CD8-positive, alpha-beta memory T cell (primary cell): ENCODE measurements at regions not wholly inside any gene's neighbourhood (a gene's known extent, or its start where the extent isn't known, plus 50 kb on each side); places are given as distances from the start of the nearest gene placed in this dataset.

Source experiments
- CTCF ChIA-PET: fragments of 350-600 bp; sonication (Branson Sonifier 250); formaldehyde crosslinking; loops from one replicate; lab custom pipeline; 2021; ENCODE audit warnings: antibody characterized with exemption; lab: Charles Lee
- POLR2A ChIA-PET: fragments of 350-600 bp; sonication (Branson Sonifier 250); formaldehyde crosslinking; loops from one replicate; lab custom pipeline; 2021; ENCODE audit warnings: antibody characterized with exemption; lab: Charles Lee
- DNase-seq, 5 donors: peaks; one replicate each; pipeline versions ENCODE4 v3.0.0 to v3.0.0-alpha.2; 2020 to 2022; ENCODE audit warnings: mixed read lengths in 1 of 5
- H3K27ac ChIP-seq: one replicate; pipeline ENCODE4 v1.7.0; 2013; ENCODE audit warnings: low read depth, mild to moderate bottlenecking, low read length, moderate library complexity
- H3K27me3 ChIP-seq: 2 replicates; pipeline ENCODE4 v1.7.0; 2013; ENCODE audit warnings: low read length, mild to moderate bottlenecking; ENCODE audit not compliant: insufficient read depth, poor library complexity, severe bottlenecking
- H3K36me3 ChIP-seq: 2 replicates; pipeline ENCODE4 v1.7.0; 2013; ENCODE audit warnings: mild to moderate bottlenecking, low read length, moderate library complexity; ENCODE audit not compliant: insufficient read depth
- H3K4me1 ChIP-seq: 2 replicates; pipeline ENCODE4 v1.7.0; 2013; ENCODE audit warnings: mild to moderate bottlenecking, low read length, moderate library complexity; ENCODE audit not compliant: insufficient read depth
- H3K4me3 ChIP-seq: 2 replicates; pipeline ENCODE4 v1.7.0; 2013; ENCODE audit warnings: mild to moderate bottlenecking, low read length
- H3K9me3 ChIP-seq: 2 replicates; pipeline ENCODE4 v1.7.0; 2013; ENCODE audit warnings: mild to moderate bottlenecking, low read length
- H3K27ac Mint-ChIP-seq, 8 donors: one replicate each; pipeline ENCODE4 v1.8.0; 2020 to 2021; ENCODE audit warnings: mixed read lengths in 8 of 8, mild to moderate bottlenecking in 6 of 8, inconsistent platforms in 3 of 8, moderate library complexity in 3 of 8
- H3K27me3 Mint-ChIP-seq, 2 donors: one replicate each; pipeline ENCODE4 v1.8.0; 2020 to 2021; ENCODE audit warnings: mixed read lengths in 2 of 2, mild to moderate bottlenecking in 1 of 2, moderate library complexity in 1 of 2
- H3K36me3 Mint-ChIP-seq, 3 donors: one replicate each; pipeline ENCODE4 v1.8.0; 2020 to 2021; ENCODE audit warnings: mixed read lengths in 3 of 3, inconsistent platforms in 1 of 3, mild to moderate bottlenecking in 1 of 3
- H3K4me1 Mint-ChIP-seq, 3 donors: one replicate each; pipeline ENCODE4 v1.8.0; 2020 to 2021; ENCODE audit warnings: mixed read lengths in 3 of 3, inconsistent platforms in 1 of 3, mild to moderate bottlenecking in 1 of 3
- H3K4me3 Mint-ChIP-seq, 7 donors: one replicate each; pipeline ENCODE4 v1.8.0; 2020 to 2021; ENCODE audit warnings: mixed read lengths in 7 of 7, mild to moderate bottlenecking in 6 of 7, moderate library complexity in 4 of 7, inconsistent platforms in 2 of 7
- H3K9me3 Mint-ChIP-seq, 5 donors: one replicate each; pipeline ENCODE4 v1.8.0; 2020 to 2022; ENCODE audit warnings: mixed read lengths in 5 of 5, mild to moderate bottlenecking in 3 of 5, moderate library complexity in 2 of 5, inconsistent platforms in 1 of 5

DNA sequence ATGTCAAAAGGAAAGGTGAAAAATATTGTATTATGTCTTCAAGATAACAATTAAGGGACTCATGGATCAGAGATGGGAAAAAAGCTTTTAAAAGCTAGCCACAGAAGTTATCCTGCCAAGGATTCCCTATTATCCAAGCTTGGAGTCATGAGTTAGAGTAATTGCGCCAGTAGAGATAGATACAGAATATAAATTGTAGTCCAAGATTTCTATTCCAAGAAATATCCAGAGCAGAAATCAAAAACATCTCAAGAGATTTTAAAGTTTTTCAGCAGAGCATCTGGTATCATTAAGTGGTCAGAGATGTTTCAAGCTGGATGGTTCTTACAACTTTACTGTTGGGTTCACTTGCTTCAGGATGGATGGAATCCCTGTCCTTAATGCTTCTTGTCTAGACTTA, 186.7 kb downstream of the PCDH18 start:
- no peaks in the 10 kb centered on the region for H3K36me3 Mint-ChIP-seq
- H3K27me3 Mint-ChIP-seq: no peaks in the 10 kb centered on the region
- H3K4me1 Mint-ChIP-seq: no peaks in the 10 kb centered on the region
- Histone ChIP-seq H3K4me1 (no peaks in the 10 kb centered on the region), H3K27ac (no peak overlapping the region), H3K4me3 (no peak overlapping the region), H3K27me3 (no peaks in the 10 kb centered on the region), H3K9me3 (no peaks in the 10 kb centered on the region), H3K36me3 (no peaks in the 10 kb centered on the region)
- POLR2A ChIA-PET: no interaction called here
- peaks cover 2 to 21% (median 5%) of the 10 kb centered on the region in 5 donors for H3K9me3 Mint-ChIP-seq
- no peak overlapping the region for H3K27ac Mint-ChIP-seq
- CTCF ChIA-PET: no interaction called here
- H3K4me3 Mint-ChIP-seq: no peak overlapping the region
- no peak for DNase-seq

DNA sequence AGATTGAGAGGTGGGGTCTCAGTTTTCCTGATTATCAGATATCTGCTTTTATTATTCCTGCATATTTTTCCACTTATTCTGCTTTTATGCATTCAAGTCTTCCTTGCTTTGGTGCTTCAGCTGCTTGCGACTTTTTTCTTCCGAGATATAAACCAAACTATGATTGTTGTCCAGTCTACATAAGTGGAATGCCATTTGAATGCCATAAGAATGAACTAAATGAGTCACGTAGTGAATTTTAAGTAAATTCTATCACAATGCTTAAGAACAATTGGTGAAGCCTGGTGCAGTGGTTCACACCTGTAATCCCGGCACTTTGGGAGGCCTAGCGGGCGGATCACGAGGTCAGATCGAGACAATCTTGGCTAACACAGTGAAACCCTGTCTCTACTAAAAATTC, 189.1 kb downstream of the PCDH18 start:
- H3K36me3 Mint-ChIP-seq: no peaks in the 10 kb centered on the region
- Histone ChIP-seq H3K4me1 (no peaks in the 10 kb centered on the region), H3K36me3 (no peaks in the 10 kb centered on the region), H3K27me3 (no peaks in the 10 kb centered on the region), H3K4me3 (no peak overlapping the region), H3K27ac (no peak overlapping the region), H3K9me3 (no peaks in the 10 kb centered on the region)
- ChIA-PET POLR2A (no interaction called here), CTCF (no interaction called here)
- no peaks in the 10 kb centered on the region for H3K27me3 Mint-ChIP-seq
- H3K9me3 Mint-ChIP-seq: peaks cover 0 to 20% (median 4%) of the 10 kb centered on the region in 5 donors
- DNase-seq: no peak
- H3K4me1 Mint-ChIP-seq: no peaks in the 10 kb centered on the region
- no peak overlapping the region for H3K4me3 Mint-ChIP-seq
- H3K27ac Mint-ChIP-seq: no peak overlapping the region

DNA sequence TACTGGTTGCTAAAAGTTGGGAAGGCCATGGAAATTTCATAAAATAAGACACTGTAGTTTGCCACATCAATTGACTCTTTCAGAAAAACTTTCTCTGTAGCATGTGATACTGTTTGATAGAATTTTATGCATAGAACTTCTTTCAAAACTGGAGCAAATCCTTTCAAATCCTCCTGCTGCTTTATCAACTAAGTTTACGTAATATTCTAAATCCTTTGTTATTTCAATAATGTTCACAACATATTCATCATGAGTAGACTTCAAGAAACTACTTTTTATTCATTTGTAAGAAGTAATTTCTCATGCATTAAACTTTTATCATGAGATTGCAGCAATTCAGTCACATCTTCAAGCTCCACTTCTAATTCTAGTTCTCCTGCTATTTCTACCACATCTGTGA, 199.3 kb downstream of the PCDH18 start:
- H3K27ac ChIP-seq: no peak overlapping the region
- no peak overlapping the region for H3K27ac Mint-ChIP-seq
- no peaks in the 10 kb centered on the region for H3K36me3 ChIP-seq
- H3K27me3 ChIP-seq: no peaks in the 10 kb centered on the region
- POLR2A ChIA-PET: no interaction called here
- H3K4me1 ChIP-seq: no peaks in the 10 kb centered on the region
- peaks cover 2 to 22% (median 10%) of the 10 kb centered on the region in 5 donors for H3K9me3 Mint-ChIP-seq
- H3K9me3 ChIP-seq: no peaks in the 10 kb centered on the region
- no peaks in the 10 kb centered on the region for H3K27me3 Mint-ChIP-seq
- no peaks in the 10 kb centered on the region for H3K36me3 Mint-ChIP-seq
- H3K4me1 Mint-ChIP-seq: no peaks in the 10 kb centered on the region
- CTCF ChIA-PET: no interaction called here
- no peak for DNase-seq
- no peak overlapping the region for H3K4me3 Mint-ChIP-seq
- no peak overlapping the region for H3K4me3 ChIP-seq

DNA sequence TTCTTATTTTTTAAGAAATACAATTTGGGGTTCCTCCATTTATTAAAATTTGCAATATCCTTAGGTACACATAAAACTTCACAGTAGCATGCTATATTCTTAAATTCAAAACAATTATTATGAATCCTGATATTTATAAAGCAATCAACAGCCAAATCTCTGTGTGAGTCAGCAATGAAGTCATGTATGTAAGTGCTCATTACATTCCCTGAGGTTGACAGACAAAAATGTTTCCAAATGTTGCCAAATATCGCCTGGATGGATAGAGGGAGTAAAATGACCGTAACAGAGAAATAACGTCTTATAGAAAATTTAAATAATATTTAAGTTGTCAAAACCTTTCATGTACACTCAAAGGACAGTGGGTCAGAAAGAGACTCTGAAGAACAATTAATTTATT, 220.0 kb downstream of the PCDH18 start:
- ChIA-PET CTCF (no interaction called here), POLR2A (no interaction called here)

DNA sequence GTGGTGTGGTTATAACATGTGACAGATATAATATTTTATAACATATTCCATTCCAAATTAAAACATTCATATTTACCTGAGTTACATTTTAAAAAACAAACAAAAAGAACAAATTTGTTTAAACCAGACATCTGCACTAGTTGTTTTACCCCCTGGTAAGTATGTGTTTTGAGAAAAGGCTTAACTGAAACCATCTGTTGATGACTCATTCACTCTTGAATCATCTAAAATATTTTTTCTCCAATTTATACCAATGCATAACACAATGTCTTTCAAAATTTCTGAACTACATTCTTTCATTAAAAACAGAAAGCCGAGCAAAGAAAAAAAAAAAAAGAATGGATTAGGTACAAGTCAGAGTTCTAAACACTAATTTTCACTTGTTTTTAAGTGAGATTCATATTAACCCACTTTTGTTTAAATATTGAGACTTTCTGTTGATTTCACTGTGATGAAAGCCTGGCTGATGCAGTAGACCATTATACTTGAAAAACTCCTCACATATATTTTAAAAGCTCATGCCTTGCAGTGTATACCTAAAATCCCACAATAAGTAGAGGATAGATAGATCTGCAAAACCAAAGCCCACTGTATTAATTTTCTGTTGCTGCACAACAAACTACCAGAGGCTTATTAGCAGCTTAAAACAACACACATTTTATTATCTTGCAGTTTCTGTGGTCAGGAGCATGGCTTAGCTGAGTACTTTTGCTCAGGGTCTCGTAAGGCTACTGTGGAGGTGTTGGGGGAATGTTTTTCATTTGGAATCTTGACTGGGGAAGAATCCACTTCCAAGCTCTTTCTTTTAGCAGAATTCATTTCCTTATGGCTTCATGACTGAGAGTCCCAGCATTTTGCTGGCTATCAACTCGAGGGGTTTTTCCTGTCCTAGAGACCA, 221.5 kb downstream of the PCDH18 start:
- H3K27ac ChIP-seq: no peak overlapping the region
- no peaks in the 10 kb centered on the region for H3K4me1 Mint-ChIP-seq
- no peaks in the 10 kb centered on the region for H3K36me3 Mint-ChIP-seq
- no peaks in the 10 kb centered on the region for H3K9me3 ChIP-seq
- no peaks in the 10 kb centered on the region for H3K4me1 ChIP-seq
- peaks cover 0 to 16% (median 9%) of the 10 kb centered on the region in 5 donors for H3K9me3 Mint-ChIP-seq
- no peak overlapping the region for H3K4me3 Mint-ChIP-seq
- POLR2A ChIA-PET: no interaction called here
- H3K36me3 ChIP-seq: no peaks in the 10 kb centered on the region
- no peaks in the 10 kb centered on the region for H3K27me3 ChIP-seq
- DNase-seq: no peak
- H3K27me3 Mint-ChIP-seq: no peaks in the 10 kb centered on the region
- no peak overlapping the region for H3K27ac Mint-ChIP-seq
- CTCF ChIA-PET: no interaction called here
- no peak overlapping the region for H3K4me3 ChIP-seq

More for the DNA sequence above, 220.0 kb downstream of the PCDH18 start:
- H3K36me3 ChIP-seq: no peaks in the 10 kb centered on the region
- H3K9me3 ChIP-seq: no peaks in the 10 kb centered on the region
- no peak overlapping the region for H3K4me3 ChIP-seq
- no peak overlapping the region for H3K27ac ChIP-seq
- Mint-ChIP-seq H3K4me1 (no peaks in the 10 kb centered on the region), H3K4me3 (no peak overlapping the region), H3K27ac (no peak overlapping the region), H3K36me3 (no peaks in the 10 kb centered on the region), H3K27me3 (no peaks in the 10 kb centered on the region), H3K9me3 (peaks cover 0 to 12% (median 5%) of the 10 kb centered on the region in 5 donors)
- H3K27me3 ChIP-seq: no peaks in the 10 kb centered on the region
- no peaks in the 10 kb centered on the region for H3K4me1 ChIP-seq
- DNase-seq: no peak

DNA sequence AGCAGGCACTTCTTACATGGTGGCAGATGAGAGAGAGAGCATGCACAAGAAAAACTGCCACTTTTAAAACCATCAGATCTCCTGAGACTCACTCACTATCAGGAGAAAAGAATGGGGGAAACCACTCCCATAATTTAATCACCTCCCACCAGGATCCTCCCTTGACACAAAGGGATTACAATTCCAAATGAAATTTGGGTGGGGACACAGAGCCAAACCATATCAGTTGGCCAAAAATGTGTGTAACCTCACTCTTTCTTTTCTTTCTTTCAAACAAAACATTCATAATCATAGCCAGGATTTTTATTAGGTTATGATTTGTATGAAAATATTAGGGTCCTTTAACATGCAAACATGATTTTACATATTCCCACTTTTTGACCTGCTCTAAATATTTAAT, 222.1 kb downstream of the PCDH18 start:
- no peak overlapping the region for H3K27ac Mint-ChIP-seq
- Histone ChIP-seq H3K4me3 (no peak overlapping the region), H3K27ac (no peak overlapping the region), H3K9me3 (no peaks in the 10 kb centered on the region), H3K27me3 (no peaks in the 10 kb centered on the region), H3K36me3 (no peaks in the 10 kb centered on the region), H3K4me1 (no peaks in the 10 kb centered on the region)
- H3K9me3 Mint-ChIP-seq: peaks cover 0 to 19% (median 6%) of the 10 kb centered on the region in 5 donors
- ChIA-PET POLR2A (no interaction called here), CTCF (no interaction called here)
- no peaks in the 10 kb centered on the region for H3K36me3 Mint-ChIP-seq
- no peaks in the 10 kb centered on the region for H3K4me1 Mint-ChIP-seq
- DNase-seq: no peak
- no peaks in the 10 kb centered on the region for H3K27me3 Mint-ChIP-seq
- H3K4me3 Mint-ChIP-seq: no peak overlapping the region

DNA sequence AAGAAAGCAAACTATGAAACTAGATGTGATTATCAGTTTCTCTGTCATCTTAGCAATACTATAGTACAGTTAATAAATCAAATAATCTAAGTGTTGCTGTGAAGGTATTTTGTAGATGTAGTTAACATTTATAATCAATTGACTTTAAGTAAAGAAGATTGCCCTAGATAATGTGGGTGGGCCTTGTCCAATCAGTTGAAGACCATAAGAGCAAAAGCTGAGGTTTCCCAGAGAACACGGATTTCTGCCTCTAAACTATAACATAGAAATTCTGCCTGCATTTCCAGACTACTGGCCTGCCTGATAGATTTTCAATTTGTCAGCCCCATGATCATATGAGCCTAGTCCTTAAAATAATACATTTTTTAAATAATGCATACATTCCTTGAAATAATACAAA, 222.9 kb downstream of the PCDH18 start:
- no peak overlapping the region for H3K27ac Mint-ChIP-seq

DNA sequence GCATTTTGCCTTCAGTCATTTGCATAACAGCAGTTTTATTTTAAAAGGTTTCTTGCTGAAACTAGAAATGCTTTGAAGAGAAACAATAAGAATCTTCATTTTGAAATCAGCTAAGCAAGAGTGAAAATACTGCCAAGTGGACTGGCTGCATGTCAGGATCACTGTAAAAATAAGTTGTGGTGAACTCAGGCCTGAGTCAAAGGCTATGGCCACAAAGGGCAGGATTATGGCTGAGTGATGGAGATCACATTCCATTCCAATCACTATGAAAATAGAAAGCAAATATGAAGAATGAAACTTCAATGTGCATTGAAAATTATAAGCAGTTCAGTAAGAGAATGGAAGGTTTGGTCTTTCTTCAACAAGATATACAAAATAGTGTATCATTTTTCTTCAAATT, 224.5 kb downstream of the PCDH18 start:
- Histone ChIP-seq H3K27ac (no peak overlapping the region), H3K4me3 (no peak overlapping the region), H3K36me3 (no peaks in the 10 kb centered on the region), H3K27me3 (no peaks in the 10 kb centered on the region), H3K9me3 (no peaks in the 10 kb centered on the region), H3K4me1 (no peaks in the 10 kb centered on the region)
- DNase-seq: no peak
- Mint-ChIP-seq H3K36me3 (no peaks in the 10 kb centered on the region), H3K4me1 (no peaks in the 10 kb centered on the region), H3K4me3 (no peak overlapping the region), H3K27ac (no peak overlapping the region), H3K27me3 (no peaks in the 10 kb centered on the region), H3K9me3 (peaks cover under 1 to 20% (median 8%) of the 10 kb centered on the region in 5 donors)
- CTCF ChIA-PET: no interaction called here
- POLR2A ChIA-PET: no interaction called here

More for the DNA sequence above, 222.9 kb downstream of the PCDH18 start:
- no peak overlapping the region for H3K27ac ChIP-seq
- no peaks in the 10 kb centered on the region for H3K9me3 ChIP-seq
- no peaks in the 10 kb centered on the region for H3K27me3 ChIP-seq
- Mint-ChIP-seq H3K4me1 (no peaks in the 10 kb centered on the region), H3K36me3 (no peaks in the 10 kb centered on the region), H3K27me3 (no peaks in the 10 kb centered on the region), H3K4me3 (no peak overlapping the region), H3K9me3 (peaks cover 0 to 20% (median 6%) of the 10 kb centered on the region in 5 donors)
- no peak for DNase-seq
- no peaks in the 10 kb centered on the region for H3K36me3 ChIP-seq
- no peak overlapping the region for H3K4me3 ChIP-seq
- H3K4me1 ChIP-seq: no peaks in the 10 kb centered on the region
- POLR2A ChIA-PET: no interaction called here
- CTCF ChIA-PET: no interaction called here
